Sigmoid colon (tissue), 4 donors: ENCODE measurements at regions not wholly inside any gene's neighbourhood (a gene's known extent, or its start where the extent isn't known, plus 50 kb on each side); places are given as distances from the start of the nearest gene placed in this dataset.

Experiments used
- CTCF ChIP-seq, 4 experiments: fragments of 450-650 bp in 3 of 4; fragments of 200-600 bp in 1 of 4; IDR thresholded peaks; one replicate each; pipeline ENCODE4 v1.5.1; 2016 to 2019; ENCODE audit warnings: antibody characterized with exemption in 4 of 4, mild to moderate bottlenecking in 3 of 4, moderate library complexity in 2 of 4
- POLR2A ChIP-seq, 2 donors: fragments of 450-650 bp; IDR thresholded peaks; one replicate each; pipeline ENCODE4 v1.6.1; 2016; ENCODE audit warnings: antibody characterized with exemption in 2 of 2, mild to moderate bottlenecking in 2 of 2, moderate library complexity in 2 of 2
- POLR2AphosphoS5 ChIP-seq, 4 donors: sonication (generic); formaldehyde crosslinking; IDR thresholded peaks; one replicate each; pipeline ENCODE4 v1.6.1; 2017; ENCODE audit warnings: antibody characterized with exemption in 4 of 4

GRCh38 chr3:69659180-69659910 lies 79.9 kb upstream of the MITF start:
- TF ChIP-seq POLR2A (IDR thresholded peaks at IDR 0.05) (no peak), CTCF (IDR thresholded peaks at IDR 0.05) (no peak), POLR2AphosphoS5 (IDR thresholded peaks at IDR 0.05) (no peak)
